GM12878 (cell line): ENCODE measurements at regions not wholly inside any gene's neighbourhood (a gene's known extent, or its start where the extent isn't known, plus 50 kb on each side); places are given as distances from the start of the nearest gene placed in this dataset.

Source experiments
- ATF7 ChIP-seq: fragments of 450-650 bp; IDR thresholded peaks from 2 replicates; pipeline ENCODE4 v1.6.1; 2016; ENCODE audit warnings: low read depth, mild to moderate bottlenecking
- CHD2 ChIP-seq: IDR thresholded peaks from 2 replicates; pipeline ENCODE4 v1.6.1; 2011; ENCODE audit warnings: low read depth, low read length, improper control_type of control experiment, borderline replicate concordance
- CHD4 ChIP-seq: fragments of 200-600 bp; sonication (generic); IDR thresholded peaks from 2 replicates; pipeline ENCODE4 v1.6.1; 2016; ENCODE audit warnings: mild to moderate bottlenecking
- CTCF ChIP-seq, 3 experiments: IDR thresholded peaks in 2 of 3; conservative IDR thresholded peaks in 1 of 3; 2 replicates each; pipeline ENCODE4 v1.5.1; 2011; ENCODE audit warnings: low read depth in 3 of 3, low read length in 3 of 3, mild to moderate bottlenecking in 3 of 3, control low read depth in 2 of 3, moderate library complexity in 2 of 3, inconsistent platforms in 1 of 3, mixed read lengths in 1 of 3; ENCODE audit not compliant: control insufficient read depth in 2 of 3, insufficient read depth in 1 of 3; ENCODE audit errors: extremely low read depth in 1 of 3
- E2F4 ChIP-seq: IDR thresholded peaks from 2 replicates; pipeline ENCODE4 v1.6.1; 2012; ENCODE audit warnings: low read depth, low read length, improper control_type of control experiment
- ETV6 ChIP-seq, 2 experiments: fragments of 450-650 bp in 1 of 2; IDR thresholded peaks in 1 of 2; conservative IDR thresholded peaks in 1 of 2; 2 replicates each; pipeline ENCODE4 v1.6.1; 2014; ENCODE audit warnings: antibody characterized with exemption in 1 of 2, borderline replicate concordance in 1 of 2, low read depth in 1 of 2, mild to moderate bottlenecking in 1 of 2, moderate library complexity in 1 of 2
- IRF3 ChIP-seq: fragments of 450-650 bp; IDR thresholded peaks from 2 replicates; pipeline ENCODE4 v1.6.1; 2014; ENCODE audit warnings: mild to moderate bottlenecking
- KDM1A ChIP-seq: fragments of 200-600 bp; sonication (generic); IDR thresholded peaks from 2 replicates; pipeline ENCODE4 v1.6.1; 2016; ENCODE audit warnings: borderline replicate concordance
- MAX ChIP-seq: IDR thresholded peaks from 2 replicates; pipeline ENCODE4 v1.6.1; 2012; ENCODE audit warnings: low read depth, low read length, improper control_type of control experiment
- MEF2B ChIP-seq: fragments of 450-650 bp; IDR thresholded peaks from 2 replicates; pipeline ENCODE4 v1.6.1; 2018; ENCODE audit warnings: mild to moderate bottlenecking, moderate library complexity; ENCODE audit not compliant: partially characterized antibody, poor library complexity, severe bottlenecking
- MTA2 ChIP-seq: fragments of 450-650 bp; IDR thresholded peaks from 2 replicates; pipeline ENCODE4 v1.6.1; 2016; ENCODE audit warnings: low read depth, mild to moderate bottlenecking, moderate library complexity
- NR2C1 ChIP-seq: fragments of 450-650 bp; IDR thresholded peaks from 2 replicates; pipeline ENCODE4 v1.6.1; 2017; ENCODE audit warnings: antibody characterized with exemption, mild to moderate bottlenecking, moderate library complexity
- NR2C2 ChIP-seq: IDR thresholded peaks from 2 replicates; pipeline ENCODE4 v1.6.1; 2011; ENCODE audit warnings: borderline replicate concordance, low read depth; ENCODE audit not compliant: control insufficient read depth, insufficient read length
- RAD21 ChIP-seq: IDR thresholded peaks from 2 replicates; pipeline ENCODE4 v1.6.1; 2011; ENCODE audit warnings: mild to moderate bottlenecking, low read depth, low read length, moderate library complexity; ENCODE audit not compliant: insufficient read depth
- RB1 ChIP-seq: fragments of 450-650 bp; formaldehyde crosslinking; IDR thresholded peaks from 2 replicates; pipeline ENCODE4 v1.6.1; 2017; ENCODE audit warnings: mild to moderate bottlenecking, borderline replicate concordance
- RBBP5 ChIP-seq: fragments of 200-600 bp; sonication (generic); conservative IDR thresholded peaks from 2 replicates; pipeline ENCODE4 v1.6.1; 2016
- SP1 ChIP-seq: IDR thresholded peaks from one replicate; pipeline ENCODE4 v1.6.1; 2011; ENCODE audit warnings: low read depth, low read length
- SUZ12 ChIP-seq: fragments of 200-600 bp; sonication (generic); IDR thresholded peaks from one replicate; pipeline ENCODE4 v1.6.1; 2018; ENCODE audit warnings: antibody characterized with exemption, mild to moderate bottlenecking; ENCODE audit not compliant: unreplicated experiment
- TCF3 ChIP-seq: IDR thresholded peaks from 2 replicates; pipeline ENCODE4 v1.6.1; 2012; ENCODE audit warnings: low read depth, mild to moderate bottlenecking, low read length, borderline replicate concordance; ENCODE audit not compliant: insufficient read depth
- WRNIP1 ChIP-seq: IDR thresholded peaks from 2 replicates; pipeline ENCODE4 v1.6.1; 2011; ENCODE audit warnings: low read depth, low read length, improper control_type of control experiment, borderline replicate concordance
- TF ChIP-seq, protein P1 (sequence below): fragments of 450-650 bp; IDR thresholded peaks from 2 replicates; pipeline ENCODE4 v1.6.1; 2017; ENCODE audit warnings: low read depth, mild to moderate bottlenecking, moderate library complexity

GRCh38 chr1:234926559-234927311 is 201.9 kb downstream of the TOMM20 start (continued):
- no peak for TF ChIP-seq NR2C1
- TF ChIP-seq E2F4, result peak; percentile 50; the same call in 1 of the 2 replicates
- TF ChIP-seq ATF7, result peak; percentile 86
- TF ChIP-seq SP1, result peak; percentile 66
- peak; percentile 35; the same call in 1 of the 2 replicates for TF ChIP-seq RAD21
- TF ChIP-seq RBBP5, result no peak
- peak; percentile 76 for TF ChIP-seq TCF3
- no peak for TF ChIP-seq NR2C2
- no peak for TF ChIP-seq KDM1A
- TF ChIP-seq SUZ12, result no peak
- TF ChIP-seq CHD2, result peak; percentile 70
- TF ChIP-seq MTA2, result peak; percentile 96
- no peak for TF ChIP-seq WRNIP1
- TF ChIP-seq IRF3, result no peak
- TF ChIP-seq CHD4, result no peak
- TF ChIP-seq, protein P1, sequence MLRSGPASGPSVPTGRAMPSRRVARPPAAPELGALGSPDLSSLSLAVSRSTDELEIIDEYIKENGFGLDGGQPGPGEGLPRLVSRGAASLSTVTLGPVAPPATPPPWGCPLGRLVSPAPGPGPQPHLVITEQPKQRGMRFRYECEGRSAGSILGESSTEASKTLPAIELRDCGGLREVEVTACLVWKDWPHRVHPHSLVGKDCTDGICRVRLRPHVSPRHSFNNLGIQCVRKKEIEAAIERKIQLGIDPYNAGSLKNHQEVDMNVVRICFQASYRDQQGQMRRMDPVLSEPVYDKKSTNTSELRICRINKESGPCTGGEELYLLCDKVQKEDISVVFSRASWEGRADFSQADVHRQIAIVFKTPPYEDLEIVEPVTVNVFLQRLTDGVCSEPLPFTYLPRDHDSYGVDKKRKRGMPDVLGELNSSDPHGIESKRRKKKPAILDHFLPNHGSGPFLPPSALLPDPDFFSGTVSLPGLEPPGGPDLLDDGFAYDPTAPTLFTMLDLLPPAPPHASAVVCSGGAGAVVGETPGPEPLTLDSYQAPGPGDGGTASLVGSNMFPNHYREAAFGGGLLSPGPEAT, result peak; percentile 91
- TF ChIP-seq CTCF (IDR thresholded peaks at IDR 0.05 in 2 of 3, conservative IDR thresholded peaks at IDR 0.05 in 1 of 3; ENCODE audit: control insufficient read depth in 2 of 3, extremely low read depth in 1 of 3, insufficient read depth in 1 of 3, low read depth in 3 of 3, low read length in 3 of 3), result no peak
- TF ChIP-seq RB1, result no peak
- peak in 1 of 2 experiments; percentile 62; a peak in 2 of 4 replicates for TF ChIP-seq ETV6 (conservative IDR thresholded peaks at IDR 0.05 in 1 of 2, IDR thresholded peaks at IDR 0.05 in 1 of 2; ENCODE audit: borderline replicate concordance in 1 of 2, low read depth in 1 of 2)
- TF ChIP-seq MAX, result no peak
- TF ChIP-seq MEF2B, result peak; percentile 87
